NCI-H510A treated with DMSO at 0.1 percent for 48 hours (cell line): ENCODE measurements at regions not wholly inside any gene's neighbourhood (a gene's known extent, or its start where the extent isn't known, plus 50 kb on each side); places are given as distances from the start of the nearest gene placed in this dataset.
"Not testable (repeated sequence)": the region's sequence is repeated elsewhere in the genome, so short reads cannot be mapped to it uniquely, and the experiment has no call there.

ENCODE experiments used
- DNase-seq: peaks from one replicate; lab custom pipeline; 2025; lab: John Stamatoyannopoulos, UW

GRCh38 chr13:67932991-67933390, 702.9 kb upstream of the PCDH9 start:
- peak; percentile 14 for DNase-seq

- no peak for DNase-seq
Measured at GRCh38 chr13:67917291-67917987, 687.3 kb upstream of the PCDH9 start.

DNA sequence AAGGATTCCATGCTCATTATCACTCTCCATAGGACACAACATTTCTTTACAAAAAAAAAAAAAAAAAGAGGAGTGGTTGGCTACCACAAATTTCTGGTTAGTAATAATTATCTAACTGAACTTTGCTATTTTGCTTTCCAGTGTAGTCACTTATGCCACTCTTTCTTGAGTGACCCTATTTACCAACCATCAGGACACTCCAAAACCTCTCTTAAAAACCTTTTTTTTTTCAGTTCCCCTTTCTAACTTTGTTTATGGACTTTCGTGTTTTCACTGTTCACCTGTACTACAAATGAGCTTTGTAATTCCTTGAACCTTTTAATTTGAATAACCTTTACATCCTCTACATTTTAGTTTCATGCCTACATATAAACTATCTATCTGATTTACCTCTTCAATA, 686.5 kb upstream of the PCDH9 start:
- no peak for DNase-seq

- no peak for DNase-seq
Measured at GRCh38 chr13:67914535-67914934, 684.4 kb upstream of the PCDH9 start.

- not testable (repeated sequence) for DNase-seq
Measured at GRCh38 chr13:67902960-67903359, 672.8 kb upstream of the PCDH9 start.

DNA sequence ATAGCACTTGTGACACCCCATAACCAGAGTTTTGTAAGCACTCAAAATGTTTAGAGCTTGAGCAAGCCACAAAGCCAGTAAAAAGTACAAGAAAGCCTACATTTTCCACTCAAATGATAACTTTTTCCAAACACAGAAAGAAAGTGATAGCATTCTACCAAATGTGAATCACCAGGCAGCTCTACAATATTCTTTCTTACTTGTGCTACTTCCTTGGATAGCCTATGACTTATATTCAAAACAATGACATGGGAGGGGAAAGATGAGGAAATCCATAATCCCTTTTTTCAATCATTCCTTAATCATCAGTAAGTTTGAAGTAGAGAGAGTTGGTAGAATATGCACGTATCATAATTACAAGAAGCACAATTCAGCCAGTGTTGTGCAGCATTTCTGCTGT, 650.8 kb upstream of the PCDH9 start:
- DNase-seq = no peak

GRCh38 chr13:67878376-67878775, 648.2 kb upstream of the PCDH9 start:
- DNase-seq = no peak

DNA sequence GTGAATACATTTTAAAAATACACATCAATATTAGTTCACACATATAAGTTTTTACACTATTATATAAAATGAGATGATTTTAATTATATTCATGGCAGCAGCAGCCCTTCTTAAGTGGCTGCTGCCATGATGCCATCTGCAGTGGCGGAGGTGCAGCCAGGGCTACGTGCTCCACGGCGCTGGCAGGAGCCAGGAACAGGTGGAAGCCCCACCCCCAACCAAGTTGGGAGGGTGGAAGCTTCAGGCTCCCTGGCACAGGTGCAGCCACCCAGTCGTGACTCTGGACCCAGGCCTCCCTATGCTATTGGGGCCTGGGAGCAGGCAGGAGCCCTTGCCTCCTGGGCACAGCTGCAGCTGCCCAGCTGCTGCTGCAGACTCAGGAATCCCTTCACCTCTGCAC, 646.9 kb upstream of the PCDH9 start:
- DNase-seq = no peak

- DNase-seq = no peak
Measured at GRCh38 chr13:67867206-67867605, 637.1 kb upstream of the PCDH9 start.

GRCh38 chr13:67860315-67860714, 630.2 kb upstream of the PCDH9 start:
- DNase-seq = no peak

GRCh38 chr13:67859904-67860303, 629.8 kb upstream of the PCDH9 start:
- DNase-seq = no peak

GRCh38 chr13:67857581-67858310, 627.6 kb upstream of the PCDH9 start:
- DNase-seq = no peak

- DNase-seq = no peak
Measured at GRCh38 chr13:67856955-67857354, 626.8 kb upstream of the PCDH9 start.

- DNase-seq = no peak
Measured at GRCh38 chr13:67855741-67856238, 625.7 kb upstream of the PCDH9 start.

DNA sequence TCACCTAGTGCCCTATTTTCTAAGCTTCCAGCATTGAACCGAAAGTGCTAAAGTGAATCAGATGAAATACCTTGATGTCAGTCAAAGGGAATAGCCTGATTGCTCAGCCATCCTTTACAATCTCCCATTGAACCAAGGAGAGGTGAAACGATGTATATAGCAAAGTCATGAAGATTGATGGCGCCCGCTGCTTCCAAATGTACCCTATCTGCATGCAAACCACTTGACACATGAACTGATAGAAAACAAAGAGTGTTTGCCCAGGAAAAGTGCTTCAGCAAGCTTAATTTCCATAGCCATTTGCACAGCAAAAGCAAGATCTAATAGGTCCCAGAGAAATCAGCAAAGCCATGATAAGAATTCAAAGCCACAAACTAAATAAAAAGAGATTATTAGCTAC, 624.9 kb upstream of the PCDH9 start:
- no peak for DNase-seq

DNA sequence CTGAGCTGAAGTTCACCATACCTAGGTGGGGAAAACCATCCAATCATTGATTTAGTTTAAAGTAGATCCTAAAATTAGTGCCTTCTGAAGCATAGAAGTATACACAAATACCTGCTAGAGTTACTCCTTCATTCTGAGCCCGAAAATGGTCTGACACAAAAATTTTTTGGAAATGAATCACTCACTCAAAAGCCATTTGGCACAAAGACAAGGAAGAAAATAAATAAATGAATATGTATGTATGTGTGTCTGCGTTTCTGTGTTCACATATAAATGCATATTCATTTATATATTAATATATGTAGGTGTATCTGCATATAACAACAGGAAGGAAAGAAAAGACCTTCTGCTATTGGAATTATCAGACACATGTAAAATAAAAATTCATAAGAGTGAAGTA, 614.4 kb upstream of the PCDH9 start:
- no peak for DNase-seq

DNA sequence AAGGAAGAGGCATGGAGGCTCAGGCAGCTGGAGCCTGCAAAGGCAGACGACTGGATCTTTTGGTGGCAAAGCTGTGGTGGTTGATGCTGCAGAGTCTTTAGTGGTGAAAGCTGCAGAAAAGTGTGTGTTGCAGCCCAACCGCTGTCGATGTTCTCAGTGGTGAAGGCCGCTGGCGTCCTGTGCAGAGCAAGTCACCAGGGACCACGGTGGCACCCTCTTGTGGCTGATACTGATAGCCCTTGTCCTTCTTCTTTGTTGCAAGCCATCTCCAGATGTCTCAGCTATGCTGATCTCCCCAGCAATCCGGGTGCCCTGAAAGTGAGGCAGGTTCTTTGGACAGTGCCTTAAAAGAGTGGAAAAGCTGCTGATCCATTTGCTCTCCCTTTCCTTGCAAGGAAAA, 610.9 kb upstream of the PCDH9 start:
- DNase-seq = no peak

GRCh38 chr13:67833564-67833963, 603.4 kb upstream of the PCDH9 start:
- DNase-seq = no peak

- no peak for DNase-seq
Measured at GRCh38 chr13:67829641-67830040, 599.5 kb upstream of the PCDH9 start.

DNA sequence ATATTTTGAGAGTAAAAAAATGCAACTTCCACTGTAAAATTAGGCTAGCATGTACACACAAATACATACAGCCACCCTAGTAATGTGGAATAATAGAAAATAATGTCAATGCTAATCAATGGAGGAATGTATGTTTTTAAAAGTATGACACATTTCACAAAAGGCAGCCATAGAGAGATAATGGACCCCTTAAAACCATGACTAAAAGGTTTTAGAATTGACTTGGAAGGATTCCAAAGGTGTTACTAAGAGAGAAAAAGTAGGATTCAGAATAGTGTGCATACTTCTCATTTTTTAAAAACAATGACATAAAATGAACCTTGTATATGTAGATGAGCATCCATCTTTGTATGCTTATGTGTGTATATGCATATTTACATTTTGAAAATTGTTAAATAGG, 597.9 kb upstream of the PCDH9 start:
- no peak for DNase-seq

DNA sequence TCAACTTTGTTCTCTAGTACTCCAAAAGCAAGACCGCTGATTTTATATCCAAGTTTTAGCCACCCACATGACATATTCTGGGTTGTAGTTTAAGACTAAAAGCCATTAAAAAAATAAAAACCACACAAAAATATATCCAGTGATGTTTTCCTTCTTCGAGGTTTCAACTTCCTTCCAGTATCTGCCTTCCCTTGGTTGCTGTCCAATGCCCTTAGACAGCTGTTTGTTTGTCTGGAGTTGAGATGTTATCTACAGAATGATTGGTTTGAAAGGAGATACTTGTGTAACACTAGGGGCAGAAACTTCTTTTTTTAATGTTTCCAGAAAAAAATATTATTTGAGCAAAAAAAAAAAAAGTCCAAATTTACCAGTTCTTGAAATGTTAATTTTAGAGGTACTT, 591.5 kb upstream of the PCDH9 start:
- DNase-seq = no peak

- DNase-seq = no peak
Measured at GRCh38 chr13:67806796-67807195, 576.7 kb upstream of the PCDH9 start.

- no peak for DNase-seq
Measured at GRCh38 chr13:67803118-67803517, 573.0 kb upstream of the PCDH9 start.
